ENCODE measurements at regions not wholly inside any gene's neighbourhood (a gene's known extent, or its start where the extent isn't known, plus 50 kb on each side); places are given as distances from the start of the nearest gene placed in this dataset.

- CTCF ChIA-PET, result no interaction called here
- Mint-ChIP-seq H3K4me1 (ENCODE audit: low read depth) (peaks cover 3% of the 10 kb centered on the region), H3K27ac (no peak overlapping the region), H3K27me3 (ENCODE audit: low read depth) (no peaks in the 10 kb centered on the region), H3K36me3 (ENCODE audit: low read depth) (peaks cover 1% of the 10 kb centered on the region), H3K4me3 (no peak overlapping the region), H3K9me3 (no peaks in the 10 kb centered on the region)
- intact Hi-C loops (cut with micrococcal nuclease), result loop anchor here (5.0 kb wide), 1 partner anchor 133 kb away; no protein-coding TSS in a partner anchor
- DNase-seq, result no peak
These were observed 978.3 kb upstream of the B3GALT2 start for GRCh38 chr1:194164755-194165154.

- intact Hi-C loops (cut with micrococcal nuclease), result loop anchor here (5.0 kb wide), 1 partner anchor 136 kb away; no protein-coding TSS in a partner anchor
- Mint-ChIP-seq H3K36me3 (ENCODE audit: low read depth) (peaks cover 8% of the 10 kb centered on the region), H3K4me3 (no peak overlapping the region), H3K4me1 (ENCODE audit: low read depth) (peaks cover 3% of the 10 kb centered on the region), H3K9me3 (no peaks in the 10 kb centered on the region), H3K27me3 (ENCODE audit: low read depth) (no peaks in the 10 kb centered on the region), H3K27ac (no peak overlapping the region)
- DNase-seq, result no peak
- CTCF ChIA-PET, result interaction anchor here (0.9 to 1.2 kb wide), 2 partner anchors 10 to 1382 kb away, joined by 3 to 4 read pairs; no protein-coding TSS in a partner anchor
These were observed 975.2 kb upstream of the B3GALT2 start for GRCh38 chr1:194161591-194161990.

GRCh38 chr1:194159941-194160340 is 973.5 kb upstream of the B3GALT2 start:
- Mint-ChIP-seq H3K36me3 (ENCODE audit: low read depth) (peaks cover 8% of the 10 kb centered on the region), H3K4me1 (ENCODE audit: low read depth) (peaks cover 3% of the 10 kb centered on the region), H3K27me3 (ENCODE audit: low read depth) (no peaks in the 10 kb centered on the region), H3K9me3 (no peaks in the 10 kb centered on the region), H3K27ac (no peak overlapping the region), H3K4me3 (no peak overlapping the region)
- CTCF ChIA-PET, result no interaction called here
- intact Hi-C loops (cut with micrococcal nuclease), result loop anchor here (5.0 kb wide), 1 partner anchor 137 kb away; no protein-coding TSS in a partner anchor
- DNase-seq, result no peak

GRCh38 chr1:194155962-194156361 is 969.5 kb upstream of the B3GALT2 start:
- H3K4me1 Mint-ChIP-seq (ENCODE audit: low read depth), result peaks cover 9% of the 10 kb centered on the region
- H3K4me3 Mint-ChIP-seq, result no peak overlapping the region
- H3K27ac Mint-ChIP-seq, result no peak overlapping the region
- CTCF ChIA-PET, result no interaction called here
- intact Hi-C loops (cut with micrococcal nuclease), result no loop called here
- no peaks in the 10 kb centered on the region for H3K27me3 Mint-ChIP-seq (ENCODE audit: low read depth)
- H3K36me3 Mint-ChIP-seq (ENCODE audit: low read depth), result peaks cover 6% of the 10 kb centered on the region
- no peak for DNase-seq
- no peaks in the 10 kb centered on the region for H3K9me3 Mint-ChIP-seq

GRCh38 chr1:194151056-194151455 is 964.6 kb upstream of the B3GALT2 start:
- no peaks in the 10 kb centered on the region for H3K9me3 Mint-ChIP-seq
- no peaks in the 10 kb centered on the region for H3K27me3 Mint-ChIP-seq (ENCODE audit: low read depth)
- no peaks in the 10 kb centered on the region for H3K36me3 Mint-ChIP-seq (ENCODE audit: low read depth)
- CTCF ChIA-PET, result interaction anchor here (1.0 kb wide), 1 partner anchor 10 kb away, joined by 4 read pairs; no protein-coding TSS in a partner anchor
- DNase-seq, result no peak
- H3K4me1 Mint-ChIP-seq (ENCODE audit: low read depth), result peaks cover 13% of the 10 kb centered on the region
- intact Hi-C loops (cut with micrococcal nuclease), result no loop called here
- no peak overlapping the region for H3K27ac Mint-ChIP-seq
- peak overlapping the region; percentile 73 for H3K4me3 Mint-ChIP-seq

GRCh38 chr1:194150242-194150641 is 963.8 kb upstream of the B3GALT2 start:
- H3K4me1 Mint-ChIP-seq (ENCODE audit: low read depth), result peaks cover 13% of the 10 kb centered on the region
- CTCF ChIA-PET, result no interaction called here
- intact Hi-C loops (cut with micrococcal nuclease), result loop anchor here (1.0 kb wide), 1 partner anchor 14 kb away; no protein-coding TSS in a partner anchor
- no peaks in the 10 kb centered on the region for H3K27me3 Mint-ChIP-seq (ENCODE audit: low read depth)
- H3K36me3 Mint-ChIP-seq (ENCODE audit: low read depth), result no peaks in the 10 kb centered on the region
- H3K9me3 Mint-ChIP-seq, result no peaks in the 10 kb centered on the region
- H3K4me3 Mint-ChIP-seq, result no peak overlapping the region
- no peak for DNase-seq
- H3K27ac Mint-ChIP-seq, result no peak overlapping the region

- Mint-ChIP-seq H3K27me3 (ENCODE audit: low read depth) (no peaks in the 10 kb centered on the region), H3K4me1 (ENCODE audit: low read depth) (peaks cover 12% of the 10 kb centered on the region), H3K9me3 (no peaks in the 10 kb centered on the region), H3K4me3 (no peak overlapping the region), H3K36me3 (ENCODE audit: low read depth) (no peaks in the 10 kb centered on the region), H3K27ac (no peak overlapping the region)
- no peak for DNase-seq
- CTCF ChIA-PET, result no interaction called here
- intact Hi-C loops (cut with micrococcal nuclease), result no loop called here
These were observed 946.7 kb upstream of the B3GALT2 start for GRCh38 chr1:194133152-194133551.

GRCh38 chr1:194118086-194118485 is 931.7 kb upstream of the B3GALT2 start:
- H3K9me3 Mint-ChIP-seq, result peaks cover 1% of the 10 kb centered on the region
- CTCF ChIA-PET, result no interaction called here
- no peak overlapping the region for H3K27ac Mint-ChIP-seq
- H3K4me3 Mint-ChIP-seq, result no peak overlapping the region
- intact Hi-C loops (cut with micrococcal nuclease), result no loop called here
- H3K36me3 Mint-ChIP-seq (ENCODE audit: low read depth), result no peaks in the 10 kb centered on the region
- no peak for DNase-seq
- H3K27me3 Mint-ChIP-seq (ENCODE audit: low read depth), result no peaks in the 10 kb centered on the region
- no peaks in the 10 kb centered on the region for H3K4me1 Mint-ChIP-seq (ENCODE audit: low read depth)

GRCh38 chr1:194117582-194117981 is 931.2 kb upstream of the B3GALT2 start:
- Mint-ChIP-seq H3K27ac (no peak overlapping the region), H3K9me3 (peaks cover 1% of the 10 kb centered on the region), H3K27me3 (ENCODE audit: low read depth) (no peaks in the 10 kb centered on the region), H3K36me3 (ENCODE audit: low read depth) (no peaks in the 10 kb centered on the region), H3K4me3 (no peak overlapping the region), H3K4me1 (ENCODE audit: low read depth) (no peaks in the 10 kb centered on the region)
- CTCF ChIA-PET, result no interaction called here
- DNase-seq, result no peak
- intact Hi-C loops (cut with micrococcal nuclease), result no loop called here

GRCh38 chr1:194114288-194114687 is 927.9 kb upstream of the B3GALT2 start:
- H3K27me3 Mint-ChIP-seq (ENCODE audit: low read depth), result no peaks in the 10 kb centered on the region
- H3K27ac Mint-ChIP-seq, result no peak overlapping the region
- intact Hi-C loops (cut with micrococcal nuclease), result no loop called here
- no peaks in the 10 kb centered on the region for H3K36me3 Mint-ChIP-seq (ENCODE audit: low read depth)
- no peak overlapping the region for H3K4me3 Mint-ChIP-seq
- no peak for DNase-seq
- H3K4me1 Mint-ChIP-seq (ENCODE audit: low read depth), result no peaks in the 10 kb centered on the region
- peaks cover 1% of the 10 kb centered on the region for H3K9me3 Mint-ChIP-seq
- CTCF ChIA-PET, result no interaction called here

GRCh38 chr1:194105381-194105780 is 919.0 kb upstream of the B3GALT2 start:
- H3K4me1 Mint-ChIP-seq (ENCODE audit: low read depth), result peaks cover 3% of the 10 kb centered on the region
- H3K4me3 Mint-ChIP-seq, result no peak overlapping the region
- intact Hi-C loops (cut with micrococcal nuclease), result no loop called here
- peaks cover 1% of the 10 kb centered on the region for H3K9me3 Mint-ChIP-seq
- no peaks in the 10 kb centered on the region for H3K36me3 Mint-ChIP-seq (ENCODE audit: low read depth)
- no peak overlapping the region for H3K27ac Mint-ChIP-seq
- CTCF ChIA-PET, result no interaction called here
- DNase-seq, result no peak
- no peaks in the 10 kb centered on the region for H3K27me3 Mint-ChIP-seq (ENCODE audit: low read depth)

- H3K36me3 Mint-ChIP-seq (ENCODE audit: low read depth), result no peaks in the 10 kb centered on the region
- CTCF ChIA-PET, result no interaction called here
- H3K27me3 Mint-ChIP-seq (ENCODE audit: low read depth), result no peaks in the 10 kb centered on the region
- no peak overlapping the region for H3K27ac Mint-ChIP-seq
- no peak for DNase-seq
- no peak overlapping the region for H3K4me3 Mint-ChIP-seq
- H3K9me3 Mint-ChIP-seq, result peaks cover 2% of the 10 kb centered on the region
- peaks cover 3% of the 10 kb centered on the region for H3K4me1 Mint-ChIP-seq (ENCODE audit: low read depth)
- intact Hi-C loops (cut with micrococcal nuclease), result no loop called here
These were observed 917.9 kb upstream of the B3GALT2 start for GRCh38 chr1:194104247-194104844.

GRCh38 chr1:194103516-194104246 is 917.3 kb upstream of the B3GALT2 start:
- peaks cover 2% of the 10 kb centered on the region for H3K9me3 Mint-ChIP-seq
- peaks cover 3% of the 10 kb centered on the region for H3K4me1 Mint-ChIP-seq (ENCODE audit: low read depth)
- no peak overlapping the region for H3K4me3 Mint-ChIP-seq
- CTCF ChIA-PET, result no interaction called here
- no peak for DNase-seq
- no peaks in the 10 kb centered on the region for H3K27me3 Mint-ChIP-seq (ENCODE audit: low read depth)
- intact Hi-C loops (cut with micrococcal nuclease), result no loop called here
- H3K36me3 Mint-ChIP-seq (ENCODE audit: low read depth), result no peaks in the 10 kb centered on the region
- no peak overlapping the region for H3K27ac Mint-ChIP-seq
